HEK293T (cell line): ENCODE measurements at regions not wholly inside any gene's neighbourhood (a gene's known extent, or its start where the extent isn't known, plus 50 kb on each side); places are given as distances from the start of the nearest gene placed in this dataset.

ENCODE experiments used
- ARNT ChIP-seq: fragments of 450-650 bp; IDR thresholded peaks from 2 replicates; pipeline ENCODE4 v1.6.1; 2017; ENCODE audit warnings: mild to moderate bottlenecking
- BHLHE40 ChIP-seq: fragments of 450-650 bp; IDR thresholded peaks from 2 replicates; pipeline ENCODE4 v1.6.1; 2016; ENCODE audit warnings: mild to moderate bottlenecking, moderate library complexity, borderline replicate concordance
- CTBP1 ChIP-seq: fragments of 450-650 bp; IDR thresholded peaks from 2 replicates; pipeline ENCODE4 v1.6.1; 2016; ENCODE audit warnings: borderline replicate concordance
- ELF4 ChIP-seq: fragments of 450-650 bp; IDR thresholded peaks from 2 replicates; pipeline ENCODE4 v1.6.1; 2017; ENCODE audit warnings: antibody characterized with exemption
- FOXA1 ChIP-seq: fragments of 450-650 bp; IDR thresholded peaks from 2 replicates; pipeline ENCODE4 v1.6.1; 2016; ENCODE audit warnings: mild to moderate bottlenecking
- FOXK2 ChIP-seq: fragments of 450-650 bp; IDR thresholded peaks from 2 replicates; pipeline ENCODE4 v1.6.1; 2016; ENCODE audit warnings: mild to moderate bottlenecking
- FOXM1 ChIP-seq: fragments of 450-650 bp; IDR thresholded peaks from 2 replicates; pipeline ENCODE4 v1.6.1; 2017; ENCODE audit warnings: mild to moderate bottlenecking, borderline replicate concordance
- HDGF ChIP-seq: fragments of 450-650 bp; IDR thresholded peaks from 2 replicates; pipeline ENCODE4 v1.6.1; 2017; ENCODE audit warnings: antibody characterized with exemption, borderline replicate concordance
- NFRKB ChIP-seq: fragments of 450-650 bp; IDR thresholded peaks from 2 replicates; pipeline ENCODE4 v1.6.1; 2016; ENCODE audit warnings: mild to moderate bottlenecking, moderate library complexity
- SP1 ChIP-seq: fragments of 450-650 bp; IDR thresholded peaks from 2 replicates; pipeline ENCODE4 v1.6.1; 2017
- SUZ12 ChIP-seq: fragments of 450-650 bp; IDR thresholded peaks from 2 replicates; pipeline ENCODE4 v1.6.1; 2016; ENCODE audit warnings: mild to moderate bottlenecking
- TARDBP ChIP-seq: fragments of 450-650 bp; IDR thresholded peaks from 2 replicates; pipeline ENCODE4 v1.6.1; 2016
- ZNF384 ChIP-seq: fragments of 450-650 bp; IDR thresholded peaks from 2 replicates; pipeline ENCODE4 v1.6.1; 2016

DNA sequence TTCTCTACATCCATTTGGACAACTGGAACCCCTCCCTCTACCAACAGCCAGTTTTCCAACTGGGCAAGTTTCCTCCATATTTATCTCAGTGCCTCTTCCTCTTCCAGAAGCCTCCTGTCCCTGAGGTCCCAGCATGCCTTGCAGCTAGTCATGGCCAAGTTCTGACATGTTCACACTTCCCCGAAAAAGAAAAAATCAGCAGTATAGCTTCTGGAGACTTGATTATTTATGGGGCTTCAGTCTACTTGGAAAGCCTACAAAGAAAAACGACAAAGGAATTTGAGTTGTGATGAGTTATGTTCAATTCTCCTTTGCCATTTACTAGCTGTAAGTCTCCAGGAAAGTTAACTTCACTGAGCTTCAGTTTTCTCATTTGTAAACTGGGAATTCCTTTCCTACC is 406.5 kb downstream of the MAFB start:
- TF ChIP-seq HDGF: no peak
- TF ChIP-seq TARDBP: no peak
- no peak for TF ChIP-seq SP1
- TF ChIP-seq ARNT: no peak
- TF ChIP-seq SUZ12: no peak
- TF ChIP-seq ELF4: no peak
- no peak for TF ChIP-seq FOXM1
- TF ChIP-seq BHLHE40: no peak
- no peak for TF ChIP-seq ZNF384
- no peak for TF ChIP-seq NFRKB
- TF ChIP-seq FOXA1: no peak
- no peak for TF ChIP-seq FOXK2
- TF ChIP-seq CTBP1: no peak
